LNCaP clone FGC (cell line): ENCODE measurements at regions not wholly inside any gene's neighbourhood (a gene's known extent, or its start where the extent isn't known, plus 50 kb on each side); places are given as distances from the start of the nearest gene placed in this dataset.

Source experiments
- DNase-seq: peaks from one replicate; pipeline ENCODE4 v3.0.0-alpha.2; 2011; ENCODE audit warnings: low read depth
- H3K4me3 ChIP-seq: 2 replicates; pipeline ENCODE4 v1.5.1; 2011; ENCODE audit warnings: mild to moderate bottlenecking, low read depth, low read length, control low read depth
- TF ChIP-seq, protein P1 (sequence below): IDR thresholded peaks from 2 replicates; pipeline ENCODE4 v1.5.1; 2012; ENCODE audit warnings: mild to moderate bottlenecking; ENCODE audit not compliant: control insufficient read depth, insufficient read depth; ENCODE audit errors: extremely low read depth

DNA sequence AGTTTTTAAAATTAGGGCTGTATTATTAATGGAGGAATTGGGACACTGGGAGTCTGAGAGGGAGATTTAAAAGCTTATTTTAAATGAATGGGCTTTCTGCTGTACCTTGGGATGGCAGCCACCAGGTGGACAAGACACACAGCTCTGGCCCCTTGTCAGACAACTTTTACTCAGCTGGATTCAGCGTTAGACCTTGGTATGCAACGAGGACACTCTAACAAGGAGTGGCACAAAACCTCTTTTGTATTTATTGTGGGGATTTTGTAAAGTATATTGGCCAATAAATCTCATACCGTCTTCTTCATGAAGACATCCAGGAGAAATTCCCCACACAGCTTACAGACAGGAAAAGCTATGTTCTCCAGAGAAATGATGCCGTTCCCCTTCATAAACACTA, 105.7 kb downstream of the LCA5 start:
- no peak overlapping the region for H3K4me3 ChIP-seq
- DNase-seq, result no peak
- TF ChIP-seq, protein P1, sequence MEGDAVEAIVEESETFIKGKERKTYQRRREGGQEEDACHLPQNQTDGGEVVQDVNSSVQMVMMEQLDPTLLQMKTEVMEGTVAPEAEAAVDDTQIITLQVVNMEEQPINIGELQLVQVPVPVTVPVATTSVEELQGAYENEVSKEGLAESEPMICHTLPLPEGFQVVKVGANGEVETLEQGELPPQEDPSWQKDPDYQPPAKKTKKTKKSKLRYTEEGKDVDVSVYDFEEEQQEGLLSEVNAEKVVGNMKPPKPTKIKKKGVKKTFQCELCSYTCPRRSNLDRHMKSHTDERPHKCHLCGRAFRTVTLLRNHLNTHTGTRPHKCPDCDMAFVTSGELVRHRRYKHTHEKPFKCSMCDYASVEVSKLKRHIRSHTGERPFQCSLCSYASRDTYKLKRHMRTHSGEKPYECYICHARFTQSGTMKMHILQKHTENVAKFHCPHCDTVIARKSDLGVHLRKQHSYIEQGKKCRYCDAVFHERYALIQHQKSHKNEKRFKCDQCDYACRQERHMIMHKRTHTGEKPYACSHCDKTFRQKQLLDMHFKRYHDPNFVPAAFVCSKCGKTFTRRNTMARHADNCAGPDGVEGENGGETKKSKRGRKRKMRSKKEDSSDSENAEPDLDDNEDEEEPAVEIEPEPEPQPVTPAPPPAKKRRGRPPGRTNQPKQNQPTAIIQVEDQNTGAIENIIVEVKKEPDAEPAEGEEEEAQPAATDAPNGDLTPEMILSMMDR, result peak; percentile 33; the same call in 1 of the 2 replicates

DNA sequence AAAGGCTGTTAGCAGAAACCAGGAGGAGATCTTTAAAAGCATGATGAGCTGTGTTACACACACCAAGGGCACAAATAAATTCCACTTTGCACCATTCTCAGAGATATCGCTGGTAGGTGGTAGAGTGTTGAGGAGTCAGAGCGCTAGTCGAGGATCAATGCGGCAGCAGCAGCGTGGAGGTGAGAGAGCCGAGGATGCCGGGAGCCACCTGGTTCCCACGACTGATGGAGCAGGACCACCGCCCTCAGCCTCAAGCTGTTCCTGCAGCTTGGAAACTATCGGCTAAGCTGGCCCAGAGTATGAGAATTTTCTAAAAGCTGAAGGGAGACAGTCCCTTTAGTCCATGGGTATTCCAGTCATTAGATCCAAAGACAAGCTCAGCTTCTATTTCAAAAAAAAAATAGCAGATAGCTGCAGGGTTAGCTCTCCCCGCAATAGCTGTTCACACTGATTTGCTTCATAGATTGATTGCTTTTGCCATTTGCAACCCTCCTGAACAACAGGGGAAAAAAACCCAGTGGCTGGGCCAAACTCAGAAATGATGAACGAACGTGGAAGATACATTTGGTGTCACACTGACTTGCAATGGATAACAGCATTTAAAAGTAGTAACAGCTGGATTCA, 106.2 kb downstream of the LCA5 start:
- DNase-seq, result no peak
- TF ChIP-seq, protein P1, result no peak
- H3K4me3 ChIP-seq, result no peak overlapping the region

DNA sequence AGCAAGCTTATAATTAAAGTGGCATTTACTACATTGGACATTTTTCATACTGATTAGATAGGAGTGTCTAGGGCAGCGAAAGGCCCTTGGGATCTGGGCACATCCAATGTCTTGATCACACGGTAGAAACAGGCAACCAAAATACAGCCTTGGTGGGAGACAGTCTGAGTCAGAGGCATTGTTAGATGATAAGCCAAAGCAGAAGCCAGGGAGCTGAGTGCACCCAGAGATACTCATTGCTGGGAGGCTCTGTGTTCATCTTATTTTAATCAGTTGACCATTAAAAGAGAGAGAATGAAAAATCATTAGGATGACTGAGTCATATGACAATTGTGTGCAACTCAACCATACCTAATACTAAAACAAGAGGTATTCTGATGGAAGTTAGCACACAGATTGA, 109.5 kb downstream of the LCA5 start:
- H3K4me3 ChIP-seq, result no peak overlapping the region
- no peak for DNase-seq
- TF ChIP-seq, protein P1, result no peak

DNA sequence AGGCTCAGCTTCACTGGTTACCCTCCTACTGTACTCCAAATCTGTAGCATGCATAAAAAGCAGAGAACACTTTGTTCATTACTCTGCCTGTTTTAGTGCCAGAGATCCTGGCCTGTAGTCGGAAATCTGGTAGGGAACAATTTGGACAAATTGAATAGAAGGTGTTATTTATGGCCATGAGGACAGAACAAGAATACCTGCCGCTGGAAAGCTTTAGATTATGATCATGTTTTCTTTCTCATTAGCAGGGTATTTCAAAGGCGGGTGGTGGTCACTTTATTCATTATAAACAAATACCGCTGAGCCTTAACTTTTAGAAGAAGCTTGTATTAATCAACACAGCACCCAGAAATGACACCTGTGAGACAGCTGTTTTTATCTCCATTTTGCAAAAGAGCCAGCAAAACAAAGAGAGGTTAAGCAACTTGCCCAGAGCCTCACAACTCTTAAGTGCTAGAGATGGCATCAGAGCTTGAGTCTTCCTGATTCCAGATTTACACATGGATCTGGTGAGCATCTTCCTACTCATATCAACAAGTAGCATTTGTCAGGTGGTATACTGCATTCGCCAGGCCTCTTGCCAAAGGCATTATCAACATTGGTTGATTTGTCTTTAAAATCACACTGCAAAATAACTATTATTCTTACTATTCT, 110.5 kb downstream of the LCA5 start:
- TF ChIP-seq, protein P1, result no peak
- no peak for DNase-seq
- H3K4me3 ChIP-seq, result no peak overlapping the region

DNA sequence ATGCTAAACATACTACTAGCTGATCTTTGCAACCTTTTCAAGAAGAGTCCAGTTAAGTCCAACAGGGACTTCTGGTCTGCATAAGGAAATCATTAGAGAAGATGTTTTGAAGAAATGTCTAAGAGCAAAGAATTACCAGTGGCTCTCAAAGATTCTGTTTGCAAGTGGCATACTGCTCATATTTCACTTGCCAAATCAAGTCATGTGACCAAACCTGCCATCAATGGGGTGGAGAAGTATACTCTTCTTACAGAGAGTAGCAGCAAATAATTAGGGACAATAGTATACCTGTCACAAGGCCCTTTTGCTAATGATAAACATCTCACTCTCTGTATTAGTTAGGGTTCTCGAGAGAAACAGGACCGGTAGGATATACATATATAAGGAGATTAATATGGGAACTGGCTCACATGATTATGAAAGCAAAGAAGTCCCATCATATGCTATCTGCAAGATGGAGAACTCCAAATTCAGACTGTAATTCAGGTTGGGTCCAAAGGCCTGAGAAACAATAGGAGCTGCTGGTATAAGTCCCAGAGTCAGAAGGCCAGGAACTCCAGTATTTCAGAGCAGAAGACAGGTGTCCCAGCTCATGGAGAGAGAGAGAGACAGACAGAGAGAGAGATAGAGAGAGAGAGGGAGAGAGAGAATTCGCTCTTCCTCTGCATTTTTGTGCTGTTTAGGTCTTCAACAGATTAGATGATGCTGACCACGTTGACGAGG, 111.5 kb downstream of the LCA5 start:
- TF ChIP-seq, protein P1, result no peak
- no peak overlapping the region for H3K4me3 ChIP-seq
- DNase-seq, result no peak

DNA sequence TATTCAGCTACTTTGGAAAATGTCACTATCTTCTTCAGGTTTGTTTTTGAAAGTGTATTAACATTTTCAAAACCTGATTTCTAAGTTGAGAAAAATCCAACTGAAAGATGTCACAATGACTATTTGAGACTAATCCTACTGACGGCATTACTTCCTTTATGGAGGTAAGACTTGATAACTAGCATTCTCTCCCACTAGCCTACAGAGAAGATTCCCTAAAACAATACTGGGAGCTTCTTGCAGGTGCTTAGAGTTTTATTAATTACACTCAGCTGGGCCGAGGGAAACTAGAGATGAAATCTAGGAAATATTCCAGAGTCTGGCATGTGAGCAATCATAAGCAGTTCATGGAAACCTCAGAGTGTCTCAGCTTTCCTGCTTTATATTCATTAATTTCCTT, 114.0 kb downstream of the LCA5 start:
- no peak for DNase-seq
- H3K4me3 ChIP-seq, result no peak overlapping the region
- TF ChIP-seq, protein P1, result no peak
